ENCODE measurements at regions not wholly inside any gene's neighbourhood (a gene's known extent, or its start where the extent isn't known, plus 50 kb on each side); places are given as distances from the start of the nearest gene placed in this dataset.

DNA sequence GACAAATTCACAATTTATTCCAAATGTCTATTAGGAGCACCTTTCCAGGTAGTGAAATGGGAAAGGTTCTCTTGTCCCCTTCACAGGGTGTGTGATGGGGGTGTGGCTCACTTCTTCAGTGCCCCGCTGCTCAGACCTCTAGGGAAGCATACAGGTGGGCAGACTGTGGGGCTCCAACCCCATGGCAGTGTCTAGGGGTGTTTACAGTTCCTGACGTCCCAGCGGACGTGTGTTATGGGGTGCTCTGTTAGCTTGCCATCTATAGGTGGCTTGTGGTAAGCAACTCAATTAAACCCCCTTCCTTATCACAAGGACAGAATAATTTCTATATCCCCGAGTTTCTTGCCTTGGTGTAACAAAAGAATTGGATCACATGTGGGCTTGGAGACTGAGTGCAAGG, 67.4 kb upstream of the SPINK5 start:
- Histone ChIP-seq H3K27ac (ENCODE audit: low read depth, low read length) (no peak overlapping the region), H3K36me3 (ENCODE audit: insufficient read depth, low read length) (no peaks in the 10 kb centered on the region), H3K27me3 (ENCODE audit: insufficient read depth, low read length, poor library complexity, severe bottlenecking) (no peaks in the 10 kb centered on the region), H3K4me3 (ENCODE audit: low read length) (no peak overlapping the region), H3K9me3 (ENCODE audit: low read length) (no peaks in the 10 kb centered on the region), H3K4me1 (ENCODE audit: insufficient read depth, low read length) (no peaks in the 10 kb centered on the region)
- peaks cover 0 to 1% of the 10 kb centered on the region in 2 donors for H3K27me3 Mint-ChIP-seq
- H3K4me3 Mint-ChIP-seq, result no peak overlapping the region
- ChIA-PET CTCF (no interaction called here), POLR2A (no interaction called here)
- H3K27ac Mint-ChIP-seq, result no peak overlapping the region
- H3K4me1 Mint-ChIP-seq, result no peaks in the 10 kb centered on the region
- DNase-seq, result no peak
- peaks cover 4 to 18% (median 16%) of the 10 kb centered on the region in 5 donors for H3K9me3 Mint-ChIP-seq
- H3K36me3 Mint-ChIP-seq, result no peaks in the 10 kb centered on the region

GRCh38 chr5:147995846-147996245, 67.9 kb upstream of the SPINK5 start:
- Histone ChIP-seq H3K27ac (ENCODE audit: low read depth, low read length) (no peak overlapping the region), H3K4me3 (ENCODE audit: low read length) (no peak overlapping the region), H3K9me3 (ENCODE audit: low read length) (no peaks in the 10 kb centered on the region), H3K27me3 (ENCODE audit: insufficient read depth, low read length, poor library complexity, severe bottlenecking) (no peaks in the 10 kb centered on the region), H3K36me3 (ENCODE audit: insufficient read depth, low read length) (no peaks in the 10 kb centered on the region), H3K4me1 (ENCODE audit: insufficient read depth, low read length) (no peaks in the 10 kb centered on the region)
- no peak for DNase-seq
- Mint-ChIP-seq H3K4me1 (no peaks in the 10 kb centered on the region), H3K9me3 (peaks cover 4 to 16% (median 13%) of the 10 kb centered on the region in 5 donors), H3K27me3 (peaks cover 0 to 1% of the 10 kb centered on the region in 2 donors), H3K27ac (no peak overlapping the region), H3K36me3 (no peaks in the 10 kb centered on the region), H3K4me3 (no peak overlapping the region)
- ChIA-PET POLR2A (no interaction called here), CTCF (no interaction called here)

GRCh38 chr5:147989994-147990393, 73.8 kb upstream of the SPINK5 start:
- no peak overlapping the region for H3K27ac Mint-ChIP-seq
- no peaks in the 10 kb centered on the region for H3K9me3 ChIP-seq (ENCODE audit: low read length)

DNA sequence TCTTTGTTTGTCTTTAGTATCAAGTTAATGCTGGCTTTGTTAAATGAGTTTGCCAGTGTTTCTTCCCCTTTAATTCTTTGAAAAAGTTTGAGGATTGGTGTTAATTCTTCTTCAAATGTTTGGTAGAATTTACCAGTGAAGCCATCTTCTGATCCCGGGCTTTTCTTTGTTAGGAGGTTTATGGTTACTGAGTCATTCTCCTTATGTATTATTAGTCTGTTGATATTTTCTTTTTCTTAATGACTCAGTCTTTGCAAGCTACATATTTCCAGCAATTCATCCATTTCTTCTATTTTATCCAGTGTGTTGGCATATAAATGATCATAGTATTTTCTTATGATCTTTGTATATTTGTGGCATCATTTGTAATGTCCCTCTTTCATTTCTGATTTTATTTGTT, 74.5 kb upstream of the SPINK5 start:
- no peak for DNase-seq
- Mint-ChIP-seq H3K4me3 (no peak overlapping the region), H3K4me1 (no peaks in the 10 kb centered on the region), H3K27me3 (peaks cover 0 to 1% of the 10 kb centered on the region in 2 donors), H3K27ac (no peak overlapping the region), H3K9me3 (no peaks in the 10 kb centered on the region), H3K36me3 (no peaks in the 10 kb centered on the region)
- ChIA-PET CTCF (no interaction called here), POLR2A (no interaction called here)
- Histone ChIP-seq H3K27ac (ENCODE audit: low read depth, low read length) (no peak overlapping the region), H3K36me3 (ENCODE audit: insufficient read depth, low read length) (no peaks in the 10 kb centered on the region), H3K4me1 (ENCODE audit: insufficient read depth, low read length) (no peaks in the 10 kb centered on the region), H3K4me3 (ENCODE audit: low read length) (no peak overlapping the region), H3K9me3 (ENCODE audit: low read length) (no peaks in the 10 kb centered on the region), H3K27me3 (ENCODE audit: insufficient read depth, low read length, poor library complexity, severe bottlenecking) (no peaks in the 10 kb centered on the region)

More at GRCh38 chr5:147989994-147990393, 73.8 kb upstream of the SPINK5 start:
- ChIA-PET POLR2A (no interaction called here), CTCF (no interaction called here)
- Mint-ChIP-seq H3K4me1 (no peaks in the 10 kb centered on the region), H3K9me3 (no peaks in the 10 kb centered on the region), H3K36me3 (no peaks in the 10 kb centered on the region), H3K27me3 (peaks cover 0 to 1% of the 10 kb centered on the region in 2 donors), H3K4me3 (no peak overlapping the region)
- no peaks in the 10 kb centered on the region for H3K4me1 ChIP-seq (ENCODE audit: insufficient read depth, low read length)
- H3K36me3 ChIP-seq (ENCODE audit: insufficient read depth, low read length), result no peaks in the 10 kb centered on the region
- no peak overlapping the region for H3K27ac ChIP-seq (ENCODE audit: low read depth, low read length)
- no peak overlapping the region for H3K4me3 ChIP-seq (ENCODE audit: low read length)
- no peak for DNase-seq
- H3K27me3 ChIP-seq (ENCODE audit: insufficient read depth, low read length, poor library complexity, severe bottlenecking), result no peaks in the 10 kb centered on the region

- Mint-ChIP-seq H3K36me3 (no peaks in the 10 kb centered on the region), H3K27me3 (no peaks in the 10 kb centered on the region), H3K4me1 (no peaks in the 10 kb centered on the region), H3K27ac (no peak overlapping the region), H3K4me3 (no peak overlapping the region), H3K9me3 (no peaks in the 10 kb centered on the region)
- H3K36me3 ChIP-seq (ENCODE audit: insufficient read depth, low read length), result no peaks in the 10 kb centered on the region
- H3K4me1 ChIP-seq (ENCODE audit: insufficient read depth, low read length), result no peaks in the 10 kb centered on the region
- POLR2A ChIA-PET, result no interaction called here
- H3K27ac ChIP-seq (ENCODE audit: low read depth, low read length), result no peak overlapping the region
- DNase-seq, result no peak
- H3K9me3 ChIP-seq (ENCODE audit: low read length), result no peaks in the 10 kb centered on the region
- no peaks in the 10 kb centered on the region for H3K27me3 ChIP-seq (ENCODE audit: insufficient read depth, low read length, poor library complexity, severe bottlenecking)
- H3K4me3 ChIP-seq (ENCODE audit: low read length), result no peak overlapping the region
- CTCF ChIA-PET, result no interaction called here
Measured at GRCh38 chr5:147986134-147986757, 77.5 kb upstream of the SPINK5 start.

DNA sequence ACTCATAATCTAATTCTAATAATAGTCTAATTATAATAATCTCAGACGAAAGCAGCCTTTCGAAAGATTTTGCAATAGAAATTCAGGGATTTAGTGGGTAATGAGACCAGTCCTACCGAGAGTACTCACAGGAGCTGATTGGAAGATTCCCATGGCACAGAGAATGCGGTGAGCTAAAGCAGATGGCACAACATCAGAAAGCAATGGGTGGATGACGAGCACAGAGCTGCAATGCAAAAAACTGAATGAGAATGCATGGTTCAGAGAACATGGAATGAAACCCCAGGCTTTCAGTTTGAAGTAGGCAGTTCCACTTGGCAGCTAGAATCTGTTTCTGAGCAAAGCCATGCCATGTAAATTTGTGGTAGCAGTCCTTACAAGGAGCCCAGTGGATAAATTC, 78.2 kb upstream of the SPINK5 start:
- Histone ChIP-seq H3K27me3 (ENCODE audit: insufficient read depth, low read length, poor library complexity, severe bottlenecking) (no peaks in the 10 kb centered on the region), H3K4me3 (ENCODE audit: low read length) (no peak overlapping the region), H3K27ac (ENCODE audit: low read depth, low read length) (no peak overlapping the region), H3K36me3 (ENCODE audit: insufficient read depth, low read length) (no peaks in the 10 kb centered on the region), H3K4me1 (ENCODE audit: insufficient read depth, low read length) (no peaks in the 10 kb centered on the region), H3K9me3 (ENCODE audit: low read length) (no peaks in the 10 kb centered on the region)
- no peaks in the 10 kb centered on the region for H3K36me3 Mint-ChIP-seq
- no peaks in the 10 kb centered on the region for H3K9me3 Mint-ChIP-seq
- ChIA-PET POLR2A (no interaction called here), CTCF (no interaction called here)
- H3K4me3 Mint-ChIP-seq, result no peak overlapping the region
- no peaks in the 10 kb centered on the region for H3K4me1 Mint-ChIP-seq
- no peak for DNase-seq
- H3K27me3 Mint-ChIP-seq, result no peaks in the 10 kb centered on the region
- H3K27ac Mint-ChIP-seq, result no peak overlapping the region

DNA sequence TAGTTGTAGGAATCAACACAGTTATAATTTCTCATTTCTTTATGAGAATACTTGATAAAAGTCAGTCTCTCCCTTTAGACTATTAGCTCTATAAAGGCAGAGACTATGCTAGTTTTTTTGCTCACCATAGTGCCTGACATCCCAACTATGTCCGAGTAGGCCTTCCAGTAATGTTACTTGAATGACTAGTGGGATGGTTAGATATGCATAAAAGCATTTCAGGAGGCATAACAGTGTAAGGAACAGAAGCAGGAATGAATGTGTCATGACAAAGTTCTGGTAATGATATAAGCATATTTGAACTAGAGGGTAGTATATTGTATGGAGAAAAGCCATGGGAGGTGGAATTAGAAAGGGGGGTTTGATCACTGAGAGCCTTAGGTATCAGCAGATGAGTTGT, 77.4 kb upstream of the C5orf46 start:
- H3K27ac Mint-ChIP-seq, result no peak overlapping the region
- H3K9me3 ChIP-seq (ENCODE audit: low read length), result no peaks in the 10 kb centered on the region
- CTCF ChIA-PET, result no interaction called here
- H3K36me3 Mint-ChIP-seq, result no peaks in the 10 kb centered on the region
- H3K4me3 ChIP-seq (ENCODE audit: low read length), result no peak overlapping the region
- H3K4me1 Mint-ChIP-seq, result no peaks in the 10 kb centered on the region
- DNase-seq, result no peak
- no peak overlapping the region for H3K27ac ChIP-seq (ENCODE audit: low read depth, low read length)
- no peaks in the 10 kb centered on the region for H3K36me3 ChIP-seq (ENCODE audit: insufficient read depth, low read length)
- no peaks in the 10 kb centered on the region for H3K4me1 ChIP-seq (ENCODE audit: insufficient read depth, low read length)
- no peaks in the 10 kb centered on the region for H3K27me3 ChIP-seq (ENCODE audit: insufficient read depth, low read length, poor library complexity, severe bottlenecking)
- no peak overlapping the region for H3K4me3 Mint-ChIP-seq
- peaks cover 0 to 2% (median 0%) of the 10 kb centered on the region in 5 donors for H3K9me3 Mint-ChIP-seq
- POLR2A ChIA-PET, result no interaction called here
- no peaks in the 10 kb centered on the region for H3K27me3 Mint-ChIP-seq

GRCh38 chr5:147981074-147981473, 74.7 kb upstream of the C5orf46 start:
- H3K27ac Mint-ChIP-seq, result no peak overlapping the region

DNA sequence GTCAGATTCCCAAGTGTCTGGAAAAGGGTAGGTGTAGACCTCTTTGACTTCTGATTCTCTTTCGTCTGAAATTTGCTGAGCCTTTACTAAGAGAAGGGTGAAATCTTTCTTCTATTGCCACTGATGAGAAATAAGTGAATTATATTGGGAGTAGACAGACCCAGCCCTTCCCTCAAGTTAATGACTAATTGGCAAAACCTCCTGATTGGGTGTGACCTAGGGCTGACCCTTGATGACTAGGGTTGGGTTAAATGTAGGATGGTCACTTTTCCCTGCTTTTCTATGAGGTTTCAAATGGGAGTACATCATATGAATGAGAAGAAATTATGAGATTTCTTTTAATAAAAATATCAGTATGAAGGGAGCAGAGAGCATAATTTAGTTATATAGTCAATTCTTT, 73.4 kb upstream of the C5orf46 start:
- Mint-ChIP-seq H3K4me3 (no peak overlapping the region), H3K4me1 (no peaks in the 10 kb centered on the region), H3K27me3 (peaks cover 0 to 2% of the 10 kb centered on the region in 2 donors), H3K9me3 (peaks cover 0 to 5% (median 0%) of the 10 kb centered on the region in 5 donors), H3K36me3 (no peaks in the 10 kb centered on the region), H3K27ac (no peak overlapping the region)
- no peaks in the 10 kb centered on the region for H3K4me1 ChIP-seq (ENCODE audit: insufficient read depth, low read length)
- no peak overlapping the region for H3K4me3 ChIP-seq (ENCODE audit: low read length)
- no peak for DNase-seq
- no peaks in the 10 kb centered on the region for H3K9me3 ChIP-seq (ENCODE audit: low read length)
- H3K27me3 ChIP-seq (ENCODE audit: insufficient read depth, low read length, poor library complexity, severe bottlenecking), result no peaks in the 10 kb centered on the region
- ChIA-PET CTCF (no interaction called here), POLR2A (no interaction called here)
- no peak overlapping the region for H3K27ac ChIP-seq (ENCODE audit: low read depth, low read length)
- H3K36me3 ChIP-seq (ENCODE audit: insufficient read depth, low read length), result no peaks in the 10 kb centered on the region

More at GRCh38 chr5:147981074-147981473, 74.7 kb upstream of the C5orf46 start:
- no peak for DNase-seq
- Histone ChIP-seq H3K27me3 (ENCODE audit: insufficient read depth, low read length, poor library complexity, severe bottlenecking) (no peaks in the 10 kb centered on the region), H3K4me3 (ENCODE audit: low read length) (no peak overlapping the region), H3K27ac (ENCODE audit: low read depth, low read length) (no peak overlapping the region), H3K4me1 (ENCODE audit: insufficient read depth, low read length) (no peaks in the 10 kb centered on the region), H3K36me3 (ENCODE audit: insufficient read depth, low read length) (no peaks in the 10 kb centered on the region), H3K9me3 (ENCODE audit: low read length) (no peaks in the 10 kb centered on the region)
- ChIA-PET CTCF (no interaction called here), POLR2A (no interaction called here)
- Mint-ChIP-seq H3K27me3 (peaks cover 0 to 2% of the 10 kb centered on the region in 2 donors), H3K4me3 (no peak overlapping the region), H3K36me3 (no peaks in the 10 kb centered on the region), H3K4me1 (no peaks in the 10 kb centered on the region), H3K9me3 (peaks cover 0 to 5% (median 0%) of the 10 kb centered on the region in 5 donors)
